Body of pancreas (tissue), 4 donors: ENCODE measurements at regions not wholly inside any gene's neighbourhood (a gene's known extent, or its start where the extent isn't known, plus 50 kb on each side); places are given as distances from the start of the nearest gene placed in this dataset.

ENCODE experiments used
- CTCF ChIP-seq, 7 experiments: fragments of 450-650 bp in 4 of 7; fragments of 200-600 bp in 3 of 7; sonication (generic) in 3 of 7; IDR thresholded peaks; one replicate each; pipeline ENCODE4 v1.5.1; 2016 to 2019; ENCODE audit warnings: antibody characterized with exemption in 7 of 7
- POLR2A ChIP-seq, 3 donors: fragments of 450-650 bp; IDR thresholded peaks; one replicate each; pipeline ENCODE4 v1.6.1; 2016; ENCODE audit warnings: antibody characterized with exemption in 3 of 3, mild to moderate bottlenecking in 2 of 3

DNA sequence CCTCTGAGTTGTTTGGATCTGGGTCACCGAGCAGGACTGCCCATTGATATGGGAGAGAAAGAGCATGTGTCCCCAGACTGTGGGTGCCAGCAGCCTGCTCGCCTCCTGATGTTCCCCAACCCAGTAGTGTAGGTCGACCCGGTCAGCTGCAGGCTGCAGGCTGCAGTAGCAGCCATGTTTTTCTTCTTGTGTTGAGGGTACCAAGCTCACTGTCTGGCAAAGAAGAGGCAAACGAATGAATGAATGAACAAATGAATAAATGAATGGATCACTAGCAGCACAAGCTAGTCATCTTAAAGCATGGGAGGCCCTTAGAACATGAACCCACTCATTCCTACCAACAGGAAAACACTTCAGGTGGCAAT is 293.2 kb downstream of the SOX9 start:
- TF ChIP-seq CTCF (IDR thresholded peaks at IDR 0.05) (no peak), POLR2A (IDR thresholded peaks at IDR 0.05) (no peak)
